HG02840 (cell line): ENCODE measurements at regions not wholly inside any gene's neighbourhood (a gene's known extent, or its start where the extent isn't known, plus 50 kb on each side); places are given as distances from the start of the nearest gene placed in this dataset.

Source experiments
- ATAC-seq: cut with Tn5 transposase; IDR thresholded peaks from one replicate; pipeline ENCODE4 v1.9.1; 2021; ENCODE audit warnings: mild to moderate bottlenecking, moderate library complexity, moderate number of reproducible peaks; ENCODE audit not compliant: unreplicated experiment, low FRiP score

DNA sequence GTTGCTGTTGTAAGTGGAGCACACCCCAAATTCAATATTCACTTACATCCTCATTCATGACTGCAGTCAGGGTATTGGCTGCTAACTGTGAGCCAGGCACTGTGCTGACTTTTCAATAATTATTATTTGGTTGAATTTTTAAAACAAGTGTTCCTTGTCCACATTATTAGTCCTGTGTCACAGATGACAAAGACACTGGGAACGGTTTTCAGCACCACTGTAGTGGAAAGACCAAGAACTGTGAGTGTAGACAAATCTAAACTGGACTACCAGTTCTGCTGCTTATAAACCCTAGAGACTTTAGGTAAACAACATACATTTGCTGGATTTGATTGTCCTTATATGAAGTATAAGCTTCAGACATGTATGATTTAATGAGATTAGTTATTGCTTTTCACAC lies 197.7 kb upstream of the ROBO2 start:
- ATAC-seq, result no peak

- no peak for ATAC-seq
Observed at GRCh38 chr3:76855451-76855850, 184.4 kb upstream of the ROBO2 start.

DNA sequence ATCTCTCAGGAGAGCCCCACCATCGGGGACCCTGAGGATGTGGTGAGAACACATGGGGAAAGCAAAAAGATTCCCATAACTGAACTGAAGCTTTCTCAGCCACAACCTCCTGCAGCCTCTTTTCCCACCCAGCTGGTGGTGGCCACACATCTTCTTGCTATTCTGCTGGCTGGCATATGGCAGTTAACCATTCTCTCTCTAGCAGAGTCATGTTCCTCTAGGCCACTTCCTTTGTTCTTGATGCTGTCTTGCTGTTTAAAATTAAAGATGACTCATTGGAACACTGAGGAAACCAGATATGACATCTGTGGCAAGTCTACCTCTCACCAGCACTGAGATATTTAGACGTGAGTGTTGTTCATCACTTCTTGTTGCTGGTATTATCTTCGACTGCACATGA lies 180.3 kb upstream of the ROBO2 start:
- ATAC-seq, result no peak

GRCh38 chr3:76864355-76864754 lies 175.5 kb upstream of the ROBO2 start:
- no peak for ATAC-seq

DNA sequence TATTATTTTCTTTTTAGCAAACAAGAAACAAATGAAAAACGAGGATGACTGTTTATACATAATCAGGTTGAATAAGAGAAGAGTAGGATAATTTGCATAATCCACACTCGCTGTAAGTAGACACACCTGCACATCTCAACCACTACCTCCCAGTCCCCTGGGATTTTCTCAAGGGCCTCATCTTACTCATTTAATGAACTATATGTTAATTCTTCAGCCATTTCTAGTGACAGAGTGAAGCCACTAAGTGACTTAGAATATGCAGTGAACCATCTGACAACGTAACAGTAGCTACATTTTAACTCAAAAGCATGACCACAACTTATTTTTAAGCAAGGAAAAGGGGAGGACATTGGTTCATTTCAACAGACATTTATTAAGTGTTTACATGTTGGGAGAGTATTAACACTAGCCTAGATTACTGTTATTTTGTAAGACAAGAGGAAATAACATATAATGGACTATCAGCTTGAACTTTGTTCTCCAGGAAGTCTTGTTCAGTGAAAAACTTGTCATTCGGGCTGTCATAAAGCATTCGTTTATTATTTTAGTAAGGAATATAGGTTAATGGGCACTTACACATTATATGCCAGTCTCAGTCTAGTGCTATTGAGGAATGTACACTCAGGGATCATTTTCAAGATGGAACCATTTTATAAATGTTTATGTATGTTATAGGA lies 173.0 kb upstream of the ROBO2 start:
- ATAC-seq, result peak; percentile 89

GRCh38 chr3:76869726-76870384 lies 170.0 kb upstream of the ROBO2 start:
- no peak for ATAC-seq

- no peak for ATAC-seq
Observed at GRCh38 chr3:76871655-76872054, 168.2 kb upstream of the ROBO2 start.

DNA sequence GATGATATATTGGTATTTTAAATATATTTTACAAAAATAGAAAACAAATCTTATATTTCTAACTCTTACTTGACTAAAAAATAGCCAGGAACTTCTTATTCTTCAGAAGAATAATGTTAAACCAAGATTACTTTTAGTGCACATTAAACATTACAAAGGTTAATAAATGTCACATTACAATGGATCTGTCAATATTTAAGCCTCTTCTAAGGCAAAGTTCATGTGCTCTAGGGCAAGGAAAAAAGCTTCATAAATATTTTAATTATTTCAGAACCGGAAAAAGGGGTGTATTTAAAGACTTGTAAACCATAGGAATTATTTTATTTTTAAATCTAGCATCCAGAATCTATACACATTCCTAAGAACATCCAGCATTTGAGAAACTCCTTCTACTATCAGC lies 166.9 kb upstream of the ROBO2 start:
- no peak for ATAC-seq

GRCh38 chr3:76873532-76874242 lies 166.2 kb upstream of the ROBO2 start:
- no peak for ATAC-seq

GRCh38 chr3:76879959-76880358 lies 159.9 kb upstream of the ROBO2 start:
- ATAC-seq, result no peak

DNA sequence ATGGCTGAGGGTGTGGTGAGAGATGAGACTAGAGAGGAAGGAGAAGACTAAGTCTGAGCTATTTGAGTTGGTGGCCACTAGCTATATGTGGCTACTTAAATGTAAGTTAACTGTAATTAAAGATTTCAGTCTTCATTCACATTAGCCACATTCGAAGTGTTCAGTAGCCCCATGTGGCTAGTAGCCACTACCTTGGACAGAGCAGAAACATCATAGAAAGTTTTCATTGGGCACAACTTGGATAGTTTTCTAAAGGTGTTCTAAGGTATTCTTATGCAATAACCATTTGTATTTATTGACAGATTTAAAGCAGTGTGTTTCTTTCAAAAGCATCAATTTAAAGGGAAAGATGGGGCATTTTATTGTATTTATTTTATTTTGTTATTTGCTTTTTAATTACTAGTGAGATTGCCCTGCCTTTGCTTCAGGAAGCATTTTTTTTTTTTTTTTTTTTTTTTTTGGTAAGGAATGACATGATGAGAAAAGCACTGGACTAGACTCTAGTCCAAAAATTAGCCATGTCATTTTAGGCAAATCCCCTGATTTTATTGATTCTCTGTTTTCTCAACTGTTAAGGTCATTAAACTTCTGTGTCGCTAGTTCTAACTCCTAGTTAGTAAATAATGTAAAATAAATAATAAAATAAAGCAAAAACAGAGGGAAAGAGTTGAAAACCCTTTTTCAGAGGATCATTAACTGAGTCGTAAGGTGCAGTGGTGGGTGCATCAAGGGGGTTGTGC lies 153.0 kb upstream of the ROBO2 start:
- ATAC-seq, result no peak

- no peak for ATAC-seq
Observed at GRCh38 chr3:76888856-76889255, 151.0 kb upstream of the ROBO2 start.

DNA sequence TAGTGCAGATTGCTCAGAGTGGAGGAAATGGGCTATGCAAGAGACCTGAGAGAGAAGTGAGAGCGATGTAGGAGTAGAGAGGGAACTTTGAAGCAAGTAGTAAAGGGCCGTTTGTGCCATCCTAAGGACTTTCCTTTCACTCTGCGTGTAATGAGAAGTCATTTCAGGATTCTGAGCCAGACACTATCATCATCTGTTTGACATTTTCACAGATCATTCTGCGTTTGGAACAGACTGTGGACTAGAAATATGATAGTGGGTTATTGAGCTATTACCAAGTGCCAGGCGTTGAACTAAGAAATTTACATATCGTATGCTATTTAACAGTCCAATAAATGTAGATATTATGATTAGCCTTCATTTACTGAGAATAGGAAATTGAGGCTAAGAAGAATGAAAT lies 150.0 kb upstream of the ROBO2 start:
- ATAC-seq, result no peak

GRCh38 chr3:76897076-76897475 lies 142.8 kb upstream of the ROBO2 start:
- ATAC-seq, result no peak

GRCh38 chr3:76900596-76900995 lies 139.3 kb upstream of the ROBO2 start:
- no peak for ATAC-seq

DNA sequence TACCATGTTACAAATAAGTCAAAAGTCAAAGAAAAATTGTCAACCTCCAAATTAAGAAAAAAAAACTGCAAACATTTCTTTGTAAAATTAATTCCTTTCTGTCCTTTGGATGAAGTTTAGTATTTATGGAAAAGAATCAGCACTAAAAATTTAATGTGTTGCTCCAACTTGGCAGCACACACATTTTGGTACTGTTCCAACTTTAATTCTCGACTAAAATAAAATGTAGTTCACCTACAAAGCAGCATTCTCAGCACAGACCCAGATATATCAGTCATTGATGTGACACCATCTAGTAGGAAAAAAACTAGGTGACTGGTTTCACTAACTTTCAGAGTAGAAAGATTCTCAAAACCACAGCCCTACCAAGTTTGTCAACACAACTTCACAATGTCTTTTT lies 131.7 kb upstream of the ROBO2 start:
- ATAC-seq, result no peak

- no peak for ATAC-seq
Observed at GRCh38 chr3:76912841-76913383, 127.0 kb upstream of the ROBO2 start.

- ATAC-seq, result no peak
Observed at GRCh38 chr3:76917436-76917835, 122.5 kb upstream of the ROBO2 start.

GRCh38 chr3:76920511-76920910 lies 119.4 kb upstream of the ROBO2 start:
- ATAC-seq, result no peak

GRCh38 chr3:76923485-76923884 lies 116.4 kb upstream of the ROBO2 start:
- no peak for ATAC-seq

DNA sequence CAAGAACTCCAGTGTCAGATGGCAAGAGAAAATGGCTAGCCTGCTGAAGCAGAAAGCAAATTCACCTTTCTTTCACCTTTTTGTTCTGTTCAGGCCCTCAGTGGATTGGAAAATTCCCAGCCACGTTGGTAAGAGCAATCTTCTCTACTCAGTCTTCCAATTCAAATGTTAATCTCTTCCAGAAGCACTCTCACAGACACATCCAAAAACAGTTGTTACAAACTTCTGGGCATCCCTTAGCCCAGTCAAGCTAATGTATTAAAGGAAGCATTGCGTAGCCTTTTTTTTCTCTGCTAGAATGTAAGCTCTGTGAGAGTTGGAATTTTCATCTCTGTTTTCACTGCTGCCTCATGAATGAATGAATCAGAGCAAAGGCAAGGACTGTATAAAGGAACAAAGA lies 109.2 kb upstream of the ROBO2 start:
- no peak for ATAC-seq
